GM23338 (cell line): ENCODE measurements at regions not wholly inside any gene's neighbourhood (a gene's known extent, or its start where the extent isn't known, plus 50 kb on each side); places are given as distances from the start of the nearest gene placed in this dataset.

ENCODE experiments used
- ATAC-seq: fragments of 200-7000 bp; cut with Tn5 transposase; 3 replicates; pipeline ENCODE4 v1.9.1; 2020
- DNase-seq: peaks from one replicate; pipeline ENCODE4 v3.0.0-alpha.2; 2015; ENCODE audit warnings: low spot score
- H2AFZ ChIP-seq: fragments of 200-600 bp; sonication (generic); 2 replicates; pipeline ENCODE4 v1.8.0; 2016; ENCODE audit warnings: antibody characterized with exemption, mild to moderate bottlenecking, moderate library complexity
- H3F3A ChIP-seq: fragments of 200-600 bp; sonication (generic); replicated peaks from 2 replicates; pipeline ENCODE4 v1.8.0; 2017; ENCODE audit warnings: antibody characterized with exemption, mixed run types, low read depth
- H3K27ac ChIP-seq: fragments of 200-600 bp; sonication (generic); 2 replicates; pipeline ENCODE4 v1.6.1; 2016; ENCODE audit warnings: low read depth
- H3K27me3 ChIP-seq: fragments of 200-600 bp; sonication (generic); 2 replicates; pipeline ENCODE4 v1.8.0; 2016; ENCODE audit warnings: mild to moderate bottlenecking, mixed run types, moderate library complexity; ENCODE audit not compliant: insufficient read depth
- H3K36me3 ChIP-seq: fragments of 200-600 bp; sonication (generic); 2 replicates; pipeline ENCODE4 v1.8.0; 2016; ENCODE audit warnings: mild to moderate bottlenecking; ENCODE audit not compliant: insufficient read depth
- H3K4me1 ChIP-seq: fragments of 200-600 bp; sonication (generic); 2 replicates; pipeline ENCODE4 v1.8.0; 2016; ENCODE audit warnings: mild to moderate bottlenecking, moderate library complexity; ENCODE audit not compliant: insufficient read depth
- H3K4me2 ChIP-seq: fragments of 200-600 bp; sonication (generic); 2 replicates; pipeline ENCODE4 v1.7.1; 2017; ENCODE audit warnings: mixed run types
- H3K4me3 ChIP-seq: fragments of 200-600 bp; sonication (generic); 2 replicates; pipeline ENCODE4 v1.6.1; 2016; ENCODE audit warnings: mixed run types
- H3K79me2 ChIP-seq: fragments of 200-600 bp; sonication (generic); replicated peaks from 2 replicates; pipeline ENCODE4 v1.8.0; 2017; ENCODE audit warnings: mild to moderate bottlenecking; ENCODE audit not compliant: insufficient read depth
- H3K9me2 ChIP-seq: fragments of 200-600 bp; sonication (generic); 2 replicates; pipeline ENCODE4 v1.8.0; 2017; ENCODE audit not compliant: insufficient read depth
- H4K20me1 ChIP-seq: fragments of 200-600 bp; sonication (generic); replicated peaks from 2 replicates; pipeline ENCODE4 v1.8.0; 2017; ENCODE audit warnings: mild to moderate bottlenecking; ENCODE audit not compliant: insufficient read depth
- H3K27ac Mint-ChIP-seq: 2 replicates; pipeline ENCODE4 v1.8.0; 2020; ENCODE audit warnings: inconsistent platforms, mild to moderate bottlenecking, moderate library complexity, mixed read lengths
- H3K27me3 Mint-ChIP-seq: 3 replicates; pipeline ENCODE4 v1.8.0; 2022; ENCODE audit warnings: low read depth, mild to moderate bottlenecking, moderate library complexity, mixed read lengths, inconsistent platforms; ENCODE audit not compliant: insufficient read depth, poor library complexity
- H3K36me3 Mint-ChIP-seq: 3 replicates; pipeline ENCODE4 v1.8.0; 2021; ENCODE audit warnings: low read depth, mild to moderate bottlenecking, inconsistent platforms, moderate library complexity, mixed read lengths
- H3K4me1 Mint-ChIP-seq: 3 replicates; pipeline ENCODE4 v1.8.0; 2020; ENCODE audit warnings: mild to moderate bottlenecking, inconsistent platforms, mixed read lengths
- H3K4me3 Mint-ChIP-seq: 3 replicates; pipeline ENCODE4 v1.8.0; 2021; ENCODE audit warnings: moderate library complexity, mild to moderate bottlenecking, inconsistent platforms, mixed read lengths
- H3K9me3 Mint-ChIP-seq: 3 replicates; pipeline ENCODE4 v1.8.0; 2020; ENCODE audit warnings: moderate library complexity, mild to moderate bottlenecking, inconsistent platforms, mixed read lengths
- CREB1 ChIP-seq: fragments of 250-450 bp; sonication (Bioruptor Pico); IDR thresholded peaks from 2 replicates; pipeline ENCODE4 v1.5.0; 2020; ENCODE audit warnings: low read depth, mild to moderate bottlenecking, moderate library complexity
- CTCF ChIP-seq, 2 experiments: fragments of 200-600 bp in 1 of 2; sonication (generic) in 1 of 2; conservative IDR thresholded peaks; 2 replicates each; pipeline versions ENCODE4 v1.5.1 to v1.6.1; 2016 to 2017; ENCODE audit warnings: antibody characterized with exemption in 2 of 2, low read depth in 2 of 2, mild to moderate bottlenecking in 2 of 2, moderate library complexity in 1 of 2
- JUNB ChIP-seq: IDR thresholded peaks from one replicate; pipeline ENCODE4 v1.6.1; 2016; ENCODE audit warnings: antibody characterized with exemption; ENCODE audit not compliant: unreplicated experiment
- NANOG ChIP-seq: IDR thresholded peaks from 2 replicates; pipeline ENCODE4 v1.6.1; 2016; ENCODE audit warnings: antibody characterized with exemption, borderline replicate concordance
- REST ChIP-seq: IDR thresholded peaks from one replicate; pipeline ENCODE4 v1.6.1; 2018; ENCODE audit warnings: antibody characterized with exemption; ENCODE audit not compliant: unreplicated experiment
- STAT1 ChIP-seq: IDR thresholded peaks from one replicate; pipeline ENCODE4 v1.6.1; 2016; ENCODE audit warnings: antibody characterized with exemption; ENCODE audit not compliant: unreplicated experiment
- ZNF114 ChIP-seq: fragments of 250-450 bp; sonication (Bioruptor Pico); IDR thresholded peaks from 2 replicates; pipeline ENCODE4 v1.5.0; 2020; ENCODE audit warnings: mild to moderate bottlenecking, moderate library complexity
- ZNF331 ChIP-seq: fragments of 250-450 bp; sonication (Bioruptor Pico); IDR thresholded peaks from 2 replicates; pipeline ENCODE4 v1.5.0; 2020; ENCODE audit warnings: low read depth, mild to moderate bottlenecking, moderate library complexity
- ZNF462 ChIP-seq: fragments of 250-450 bp; sonication (Bioruptor Pico); IDR thresholded peaks from 2 replicates; pipeline ENCODE4 v1.5.0; 2020; ENCODE audit warnings: mild to moderate bottlenecking, moderate library complexity

- H3K9me3 Mint-ChIP-seq = peaks cover 5% of the 10 kb centered on the region; the same call in 2 of the 3 replicates
- Histone ChIP-seq H3K9me2 (0 out of 2 replicates have a peak, but pooled peaks cover 3% of the 10 kb centered on the region), H3K79me2 (no peaks in the 10 kb centered on the region), H3K4me3 (no peak overlapping the region), H3K4me2 (no peak overlapping the region), H3F3A (no peaks in the 10 kb centered on the region), H3K4me1 (no peaks in the 10 kb centered on the region), H3K27me3 (no peaks in the 10 kb centered on the region), H4K20me1 (no peaks in the 10 kb centered on the region), H3K36me3 (no peaks in the 10 kb centered on the region), H3K27ac (no peak overlapping the region), H2AFZ (no peak overlapping the region)
- no peaks in the 10 kb centered on the region; the same call in 2 of the 3 replicates for H3K4me1 Mint-ChIP-seq
- no peaks in the 10 kb centered on the region for H3K36me3 Mint-ChIP-seq
- no peak for DNase-seq
- no peaks in the 10 kb centered on the region for H3K27me3 Mint-ChIP-seq
- ATAC-seq = no peak
- TF ChIP-seq STAT1 (no peak), REST (no peak), JUNB (no peak)
- no peak overlapping the region for H3K27ac Mint-ChIP-seq
- no peak overlapping the region for H3K4me3 Mint-ChIP-seq
Observed at GRCh38 chr11:82556210-82556609, 177.5 kb downstream of the FAM181B start.

- Histone ChIP-seq H3F3A (no peaks in the 10 kb centered on the region), H3K27ac (no peak overlapping the region), H3K4me1 (no peaks in the 10 kb centered on the region; the same call in 1 of the 2 replicates), H4K20me1 (no peaks in the 10 kb centered on the region), H3K27me3 (no peaks in the 10 kb centered on the region), H3K79me2 (no peaks in the 10 kb centered on the region), H3K4me2 (no peak overlapping the region), H3K9me2 (0 out of 2 replicates have a peak, but pooled peaks cover 3% of the 10 kb centered on the region), H3K4me3 (no peak overlapping the region), H2AFZ (peak overlapping the region; percentile 85), H3K36me3 (no peaks in the 10 kb centered on the region)
- peaks cover 3% of the 10 kb centered on the region for H3K27me3 Mint-ChIP-seq
- H3K36me3 Mint-ChIP-seq = no peaks in the 10 kb centered on the region
- no peak overlapping the region for H3K27ac Mint-ChIP-seq
- DNase-seq (no peak), ATAC-seq (no peak; the same call in 1 of the 3 replicates)
- peaks cover 3% of the 10 kb centered on the region; the same call in 2 of the 3 replicates for H3K9me3 Mint-ChIP-seq
- peaks cover 3% of the 10 kb centered on the region; the same call in 2 of the 3 replicates for H3K4me1 Mint-ChIP-seq
- no peak overlapping the region for H3K4me3 Mint-ChIP-seq
- no peak for TF ChIP-seq ZNF331 (CRISPR knock-in tag)
- TF ChIP-seq STAT1 = no peak
- no peak for TF ChIP-seq CREB1 (CRISPR knock-in tag)
- no peak for TF ChIP-seq CTCF (conservative IDR thresholded peaks at IDR 0.05; ENCODE audit: low read depth in 2 of 2)
- TF ChIP-seq ZNF462 (CRISPR knock-in tag) = no peak
- no peak for TF ChIP-seq ZNF114 (CRISPR knock-in tag)
- TF ChIP-seq NANOG = no peak
Observed at GRCh38 chr11:82546661-82547557, 186.8 kb downstream of the FAM181B start.
